Amniotic epithelial cell (primary cell): ENCODE measurements at regions not wholly inside any gene's neighbourhood (a gene's known extent, or its start where the extent isn't known, plus 50 kb on each side); places are given as distances from the start of the nearest gene placed in this dataset.
"Not testable (repeated sequence)": the region's sequence is repeated elsewhere in the genome, so short reads cannot be mapped to it uniquely, and the experiment has no call there.

Experiments used
- DNase-seq: peaks from one replicate; pipeline ENCODE4 v3.0.0-alpha.2; 2010; ENCODE audit warnings: low read depth

DNA sequence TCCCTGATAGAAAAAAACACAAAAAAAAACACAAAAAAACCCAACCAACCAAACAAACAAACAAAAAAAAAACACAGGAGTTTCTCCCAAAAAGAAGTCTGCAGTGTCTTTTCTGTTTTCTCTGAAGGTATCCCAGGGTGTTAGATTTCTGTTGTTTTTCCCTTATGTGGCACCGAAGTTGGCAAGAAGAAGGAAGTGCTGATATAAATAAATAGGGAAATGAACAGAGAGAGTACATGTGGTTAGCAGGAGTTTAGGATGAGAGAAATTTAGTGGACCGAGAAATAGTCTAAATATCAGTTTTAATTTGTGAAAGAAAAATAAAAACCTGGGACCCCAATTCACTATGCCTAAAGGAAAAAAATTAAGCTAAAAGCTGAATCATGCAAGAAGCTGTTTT is 287.0 kb upstream of the SGCG start:
- no peak for DNase-seq

- no peak for DNase-seq
These were observed 283.0 kb upstream of the SGCG start for GRCh38 chr13:22897571-22898314.

DNA sequence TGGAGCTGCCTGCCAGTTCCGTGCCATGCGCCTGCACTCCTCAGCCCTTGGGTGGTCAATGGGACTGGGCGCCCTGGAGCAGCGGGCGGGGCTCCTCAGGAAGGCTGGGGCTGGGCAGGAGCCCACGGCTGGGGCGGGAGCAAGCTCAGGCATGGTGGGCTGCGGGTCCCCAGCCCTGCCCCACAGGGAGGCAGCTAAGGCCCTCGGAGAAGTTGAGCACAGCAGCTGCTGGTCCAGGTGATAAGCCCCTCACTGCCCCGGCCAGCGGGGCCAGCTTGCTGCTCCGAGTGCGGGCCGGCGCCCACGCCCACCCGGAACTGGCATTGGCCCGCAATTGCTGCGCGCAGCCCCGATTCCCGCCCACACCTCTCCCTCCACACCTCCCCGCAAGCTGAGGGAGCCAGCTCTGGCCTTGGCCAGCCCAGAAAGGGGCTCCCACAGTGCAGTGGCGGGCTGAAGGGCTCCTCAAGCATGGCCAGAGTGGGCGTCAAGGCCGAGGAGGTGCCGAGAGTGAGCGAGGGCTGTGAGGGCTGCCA is 280.3 kb upstream of the SGCG start:
- not testable (repeated sequence) for DNase-seq

GRCh38 chr13:22903301-22903700 is 277.5 kb upstream of the SGCG start:
- no peak for DNase-seq

- peak; percentile 14 for DNase-seq
These were observed 276.9 kb upstream of the SGCG start for GRCh38 chr13:22903925-22904324.

- peak; percentile 78 for DNase-seq
These were observed 265.2 kb upstream of the SGCG start for GRCh38 chr13:22915442-22916082.

DNA sequence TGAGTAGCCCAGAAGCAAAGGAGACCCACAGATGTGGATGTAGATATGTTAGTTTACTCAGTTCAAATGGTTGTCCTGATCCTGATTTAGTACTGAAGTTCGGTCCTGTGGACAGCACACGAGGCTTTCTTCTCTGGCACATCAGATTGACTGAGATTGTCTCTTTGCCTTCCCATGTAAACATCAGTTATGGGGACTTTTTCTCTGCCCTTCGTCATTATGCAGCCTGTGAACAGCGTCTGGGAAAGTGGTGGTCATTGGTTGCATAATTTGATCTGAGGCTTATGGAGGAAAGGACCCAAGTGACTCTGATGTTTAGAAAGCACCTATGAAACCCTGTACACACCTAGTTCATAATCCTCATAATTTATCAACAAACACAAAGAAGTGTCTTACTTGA is 264.5 kb upstream of the SGCG start:
- not testable (repeated sequence) for DNase-seq

GRCh38 chr13:22925881-22926747 is 254.7 kb upstream of the SGCG start:
- peak; percentile 93 for DNase-seq

DNA sequence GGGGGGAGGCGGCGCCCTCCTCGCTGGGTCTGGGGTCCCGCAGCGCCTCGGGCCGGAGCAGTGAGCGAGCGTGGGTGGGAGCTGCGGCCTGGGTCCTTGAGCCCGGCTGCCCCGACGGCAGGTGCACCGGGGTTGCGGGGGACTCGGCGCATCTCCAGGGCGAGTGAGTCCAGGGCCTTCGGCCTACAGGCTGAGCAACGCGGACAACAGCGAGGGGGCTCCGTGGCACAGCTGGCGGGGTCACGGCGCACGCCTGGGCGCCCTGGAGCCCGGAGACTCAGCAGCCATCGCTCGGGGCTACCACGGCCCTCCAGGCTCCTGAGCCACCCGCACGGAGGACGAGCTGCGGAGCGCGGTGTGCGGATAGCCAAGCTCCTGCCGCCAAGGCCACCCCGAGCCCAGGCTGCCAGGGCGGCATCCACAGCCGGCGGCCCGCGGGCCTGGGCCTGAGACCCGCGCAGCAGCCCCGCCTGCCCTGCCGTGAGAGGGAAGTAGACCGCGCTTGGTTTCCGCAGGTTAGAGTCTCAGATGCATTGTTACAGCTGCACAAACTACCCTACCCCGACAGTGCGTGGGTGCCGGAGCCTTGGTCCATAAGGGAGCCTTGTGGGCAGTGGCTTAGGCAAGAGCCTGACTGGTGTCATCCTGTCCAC is 253.9 kb upstream of the SGCG start:
- peak; percentile 32 for DNase-seq

- DNase-seq = not testable (repeated sequence)
These were observed 252.9 kb upstream of the SGCG start for GRCh38 chr13:22927845-22928244.

- peak; percentile 80 for DNase-seq
These were observed 251.2 kb upstream of the SGCG start for GRCh38 chr13:22929381-22930126.

DNA sequence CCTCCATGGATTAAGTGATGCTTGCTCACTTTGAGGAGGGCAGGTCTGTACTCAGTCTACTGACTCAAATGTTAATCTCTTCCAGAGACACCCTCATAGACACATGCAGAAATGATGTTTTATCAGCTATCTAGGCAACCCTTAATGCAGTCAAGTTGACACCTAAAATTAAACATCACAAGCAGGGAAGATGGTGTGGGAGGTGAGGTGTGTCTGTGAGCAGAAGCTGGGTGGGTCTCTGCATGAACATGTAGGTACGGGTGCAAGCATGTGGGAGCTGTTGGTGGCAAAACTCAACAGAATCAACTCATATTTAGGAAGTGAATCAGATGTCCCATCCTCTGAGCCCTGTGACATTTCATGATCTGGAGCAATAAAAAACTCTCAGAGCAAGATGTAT is 249.2 kb upstream of the SGCG start:
- no peak for DNase-seq

- DNase-seq = not testable (repeated sequence)
These were observed 248.0 kb upstream of the SGCG start for GRCh38 chr13:22932632-22933412.

DNA sequence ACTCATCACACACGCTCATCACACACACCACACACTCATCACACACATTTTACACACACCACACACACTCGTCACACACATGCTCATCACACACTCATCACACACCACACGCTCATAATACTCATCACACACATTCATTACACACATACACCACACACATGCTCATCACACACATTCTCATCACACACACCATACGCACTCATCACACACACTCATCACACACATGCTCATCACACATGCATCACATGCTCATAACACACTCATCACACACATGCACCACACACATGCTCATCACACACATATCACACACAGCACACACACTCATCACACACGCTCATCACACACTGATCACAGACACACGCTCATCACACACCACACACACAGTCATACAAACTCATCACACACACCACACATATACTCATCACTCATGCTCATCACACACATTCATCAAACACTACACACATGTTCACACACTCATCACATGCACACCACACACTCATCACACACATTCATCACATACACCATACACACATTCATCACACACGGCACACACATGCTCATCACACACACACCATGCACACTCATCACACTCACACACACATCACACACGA is 247.1 kb upstream of the SGCG start:
- DNase-seq = no peak

DNA sequence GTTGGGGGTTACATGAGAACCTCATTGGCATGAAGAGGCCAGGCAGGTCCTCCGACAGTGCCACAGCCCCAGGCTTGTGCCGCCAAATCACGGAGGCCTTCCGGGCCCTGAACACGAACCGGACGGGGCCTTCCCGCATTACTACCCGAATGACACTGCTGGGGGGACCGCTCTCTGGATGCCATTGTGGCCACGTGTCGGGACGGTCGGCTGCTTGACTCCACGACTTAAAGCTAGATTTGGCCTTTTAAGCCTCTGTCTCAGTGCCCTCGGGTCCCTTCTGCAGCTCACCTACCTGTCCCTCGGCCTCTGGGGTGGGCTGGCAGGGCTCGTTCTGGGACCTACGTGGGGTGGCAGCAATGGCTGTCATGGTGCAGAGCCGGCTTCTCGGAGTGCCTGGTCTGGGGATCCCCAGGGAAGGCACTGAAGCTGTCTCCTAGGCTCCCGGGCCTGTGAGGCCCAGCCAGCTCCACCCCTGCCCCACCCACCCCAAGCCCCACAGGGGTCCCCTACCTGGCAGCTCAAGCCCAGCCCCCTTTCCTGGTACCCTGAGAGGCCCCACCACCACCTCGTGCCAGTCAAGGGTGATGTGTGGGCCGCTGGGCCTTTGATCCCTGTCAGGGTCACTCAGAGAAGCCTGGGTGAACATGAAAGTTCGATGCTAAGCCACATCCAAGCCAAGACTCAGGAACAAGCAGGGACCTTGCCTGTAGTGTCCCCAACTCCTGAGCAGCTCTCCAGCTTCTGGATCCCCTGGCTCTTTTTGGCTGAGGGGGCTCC is 245.8 kb upstream of the SGCG start:
- DNase-seq = no peak

DNA sequence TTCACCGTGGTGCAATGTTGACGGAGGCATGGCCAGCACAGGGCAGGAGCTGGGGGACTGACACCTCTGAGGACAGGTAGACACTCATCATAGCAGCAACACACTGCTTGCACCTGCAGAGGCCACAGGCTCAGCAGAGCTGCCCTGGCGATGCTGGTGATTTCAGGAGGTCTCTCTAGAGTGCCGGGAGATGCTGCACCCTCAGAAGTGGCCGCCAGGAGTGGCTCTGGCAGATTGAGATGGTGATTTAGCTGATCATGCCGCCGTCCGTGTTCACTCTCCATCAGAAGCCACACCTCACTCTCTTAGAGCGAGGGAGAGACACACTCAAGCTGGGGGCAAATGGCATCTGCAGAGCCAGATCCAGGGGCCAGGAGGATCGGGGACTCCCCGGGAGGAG is 244.6 kb upstream of the SGCG start:
- no peak for DNase-seq

- no peak for DNase-seq
These were observed 243.5 kb upstream of the SGCG start for GRCh38 chr13:22937241-22937640.

DNA sequence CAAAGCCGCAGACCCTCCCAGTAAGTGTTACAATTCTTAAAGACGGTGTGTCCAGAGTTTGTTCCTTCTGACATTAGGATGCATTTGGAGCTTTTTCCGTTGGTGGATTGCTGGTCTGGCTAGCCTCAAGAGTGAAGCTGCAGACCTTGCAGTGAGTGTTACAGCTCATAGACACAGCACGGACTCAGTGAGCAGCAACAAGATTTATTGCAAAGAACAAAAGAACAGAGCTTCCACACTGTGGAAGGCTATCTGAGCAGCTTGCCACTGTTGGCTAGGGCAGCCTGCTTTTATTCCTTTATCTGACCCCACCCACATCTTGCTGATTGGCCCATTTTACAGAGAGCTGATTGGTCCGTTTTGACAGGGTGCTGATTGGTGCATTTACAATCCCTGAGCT is 242.8 kb upstream of the SGCG start:
- no peak for DNase-seq

DNA sequence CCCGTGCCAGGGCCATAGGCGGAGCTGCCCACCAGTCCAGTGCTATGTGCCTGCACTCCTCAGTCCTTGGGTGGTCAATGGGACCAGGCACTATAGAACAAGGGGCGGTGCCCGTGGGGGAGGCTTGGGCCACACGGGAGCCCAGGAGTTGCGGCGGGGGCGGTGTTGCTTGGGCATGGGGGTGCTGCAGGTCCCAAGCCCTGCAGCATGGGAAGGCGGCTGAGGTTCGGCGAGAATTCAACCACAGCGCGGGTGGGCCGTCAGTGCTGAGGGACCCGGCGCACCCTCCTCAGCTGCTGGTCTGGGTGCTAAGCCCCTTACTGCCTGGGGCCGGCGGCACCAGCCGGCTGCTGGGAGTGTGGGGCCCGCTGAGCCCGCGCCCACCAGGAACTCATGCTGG is 242.2 kb upstream of the SGCG start:
- no peak for DNase-seq
